Gastrocnemius medialis (tissue), 4 donors: ENCODE measurements at regions not wholly inside any gene's neighbourhood (a gene's known extent, or its start where the extent isn't known, plus 50 kb on each side); places are given as distances from the start of the nearest gene placed in this dataset.

Source experiments
- CTCF ChIP-seq, 5 experiments: fragments of 450-650 bp in 3 of 5; fragments of 200-600 bp in 2 of 5; sonication (generic) in 2 of 5; IDR thresholded peaks in 4 of 5; conservative IDR thresholded peaks in 1 of 5; 1 replicate in 4 of 5; 2 replicates in 1 of 5; pipeline ENCODE4 v1.5.1; 2016 to 2019; ENCODE audit warnings: antibody characterized with exemption in 5 of 5, mild to moderate bottlenecking in 3 of 5, moderate library complexity in 3 of 5
- POLR2A ChIP-seq, 2 donors: fragments of 450-650 bp; IDR thresholded peaks; one replicate each; pipeline ENCODE4 v1.6.1; 2017; ENCODE audit warnings: antibody characterized with exemption in 2 of 2, mild to moderate bottlenecking in 2 of 2, moderate library complexity in 2 of 2

- TF ChIP-seq CTCF (IDR thresholded peaks at IDR 0.05 in 4 of 5, conservative IDR thresholded peaks at IDR 0.05 in 1 of 5) (no peak), POLR2A (IDR thresholded peaks at IDR 0.05) (no peak)
Observed at GRCh38 chr7:88692493-88692892, 67.0 kb upstream of the ZNF804B start.
